GM12874 (cell line): ENCODE measurements at regions not wholly inside any gene's neighbourhood (a gene's known extent, or its start where the extent isn't known, plus 50 kb on each side); places are given as distances from the start of the nearest gene placed in this dataset.

ENCODE experiments used
- CTCF ChIP-seq: IDR thresholded peaks from 2 replicates; pipeline ENCODE4 v1.5.1; 2011; ENCODE audit warnings: low read depth, mild to moderate bottlenecking, control low read depth, low read length, moderate library complexity; ENCODE audit not compliant: insufficient read depth

- no peak for TF ChIP-seq CTCF
These were observed 220.2 kb downstream of the AUH start for GRCh38 chr9:91141407-91141965.

DNA sequence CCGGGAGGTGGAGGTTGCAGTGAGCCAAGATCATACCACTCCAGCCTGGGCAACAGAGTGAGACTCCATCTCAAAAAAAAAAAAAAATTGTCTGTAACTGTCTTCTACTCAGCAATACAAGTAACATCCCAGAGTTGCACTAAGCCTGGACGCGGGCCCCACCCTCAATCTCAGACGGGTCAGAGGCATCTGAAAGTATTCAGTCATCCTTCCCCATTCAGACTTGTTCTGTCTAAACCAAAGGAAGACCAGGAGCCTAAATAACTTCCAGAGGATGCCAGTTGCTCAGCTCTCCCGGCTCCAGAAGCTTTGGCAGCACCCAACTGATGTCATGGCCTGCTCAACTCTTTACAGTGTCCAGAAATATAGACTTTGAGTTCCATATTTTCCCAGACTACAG lies 218.6 kb downstream of the AUH start:
- TF ChIP-seq CTCF = no peak

DNA sequence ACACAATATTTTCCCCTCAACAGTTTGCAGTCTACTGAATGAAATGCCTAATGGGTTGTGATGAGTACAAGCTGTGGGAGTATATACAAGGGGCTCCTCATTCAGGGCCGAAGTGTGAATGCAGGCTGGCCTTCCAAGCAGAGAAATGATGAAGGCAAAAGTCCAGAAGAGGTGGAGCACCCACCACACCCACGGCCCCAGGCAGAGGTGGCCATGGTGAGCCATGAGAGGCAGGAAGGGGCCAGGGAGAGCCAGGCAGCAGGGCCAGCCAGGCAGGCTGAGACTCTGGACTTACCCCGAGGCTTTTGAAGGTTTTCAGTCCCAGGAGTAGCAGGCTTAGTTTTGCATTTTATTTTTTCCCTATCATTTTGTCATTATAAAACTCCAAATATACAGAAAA lies 218.1 kb downstream of the AUH start:
- no peak for TF ChIP-seq CTCF

DNA sequence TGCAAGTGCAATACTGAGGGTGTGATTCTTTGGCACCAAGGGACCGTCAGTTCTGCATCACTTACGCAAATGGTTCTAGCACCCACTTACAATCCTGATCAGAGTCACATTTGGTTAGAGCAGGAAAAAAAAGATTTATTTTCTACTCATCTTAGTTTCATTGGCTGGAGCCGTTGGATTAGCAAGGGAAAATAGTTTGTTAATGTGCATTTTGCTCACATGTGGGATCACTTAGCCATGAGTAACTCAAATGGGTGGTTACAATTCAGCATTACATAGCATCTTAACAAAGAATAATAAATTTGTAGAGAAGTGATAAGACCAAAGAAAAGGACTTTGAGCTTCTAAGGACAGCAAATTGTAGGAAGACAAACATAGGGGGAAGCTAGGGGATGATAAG lies 216.9 kb downstream of the AUH start:
- TF ChIP-seq CTCF = no peak

DNA sequence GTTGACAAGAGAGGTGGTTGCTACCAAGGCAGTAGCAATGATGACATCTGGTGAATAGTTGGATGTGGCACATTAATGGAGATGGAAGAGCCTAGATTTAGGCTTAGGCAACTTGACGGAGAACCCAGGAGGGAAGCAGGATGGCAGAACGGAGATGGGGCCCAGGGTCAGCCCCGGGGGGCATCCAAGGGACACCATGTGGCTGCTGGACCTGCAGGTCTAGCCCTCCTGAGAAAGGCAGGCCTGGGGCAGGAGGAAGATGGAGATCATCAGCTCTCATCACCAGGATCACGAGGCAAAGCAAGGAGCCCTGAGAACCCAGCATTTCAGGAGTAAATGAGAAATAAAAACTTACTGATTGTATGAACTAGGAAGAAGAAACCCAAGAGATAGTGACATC lies 216.2 kb downstream of the AUH start:
- TF ChIP-seq CTCF = no peak

- no peak for TF ChIP-seq CTCF
These were observed 215.2 kb downstream of the AUH start for GRCh38 chr9:91146391-91147019.

DNA sequence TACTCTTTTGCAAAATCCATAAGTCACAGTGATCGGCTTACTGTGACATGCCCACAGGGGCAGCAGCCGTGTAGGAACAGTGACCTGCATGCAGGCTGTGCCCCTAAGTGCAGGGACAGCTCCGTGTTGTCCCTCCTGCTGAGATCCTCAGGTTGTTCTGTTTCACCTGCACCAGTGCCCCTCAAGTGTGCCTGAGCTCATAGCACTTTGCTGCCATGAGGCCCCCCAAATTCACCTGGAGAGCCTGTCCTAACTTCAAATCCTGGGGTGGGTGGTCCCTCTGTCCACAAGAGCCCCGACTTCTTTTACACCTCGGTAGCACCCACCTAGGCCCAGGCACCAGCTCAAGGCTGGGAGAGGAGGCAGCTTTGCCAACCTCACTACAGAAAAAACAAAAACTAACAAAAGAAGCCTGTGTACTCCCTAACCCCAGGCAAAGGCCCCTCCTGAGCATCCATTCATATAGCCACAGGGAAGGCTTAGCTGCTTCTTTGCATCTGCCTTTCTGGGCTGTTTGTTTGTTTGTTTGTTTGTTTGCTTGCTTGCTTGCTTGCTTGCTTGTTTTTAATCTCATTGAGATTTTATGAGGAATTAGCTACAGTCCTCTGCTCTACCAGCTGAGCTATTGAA lies 214.5 kb downstream of the AUH start:
- no peak for TF ChIP-seq CTCF
